K562 (cell line): ENCODE measurements at regions not wholly inside any gene's neighbourhood (a gene's known extent, or its start where the extent isn't known, plus 50 kb on each side); places are given as distances from the start of the nearest gene placed in this dataset.

Source experiments
- ATAC-seq: fragments of 200-7000 bp; cut with Tn5 transposase; 3 replicates; pipeline ENCODE4 v1.9.1; 2020; ENCODE audit warnings: moderate library complexity
- BruUV-seq: library from RNA; stranded (reverse); fragments of 400-500 nt; replicated peaks from 2 replicates; lab custom pipeline; 2021; lab: Mats Ljungman, UMichigan
- CTCF ChIA-PET: fragments of 300-600 bp; formaldehyde crosslinking; extraction: SDS; loops from one replicate; lab custom pipeline; 2021; ENCODE audit warnings: low intra/inter-chr PET ratio; lab: Yijun Ruan, JAX
- POLR2A ChIA-PET: fragments of 300-600, 350-650 bp; sonication (Branson Sonifier 250); formaldehyde crosslinking; extraction: SDS; loops from one replicate; lab custom pipeline; 2021; ENCODE audit warnings: antibody characterized with exemption, inconsistent platforms; lab: Yijun Ruan, JAX
- DNase-seq, 4 experiments: peaks; one replicate each; pipeline versions ENCODE4 v3.0.0 to v3.0.0-alpha.2; 2011 to 2018; ENCODE audit warnings: low spot score in 3 of 4, mixed read lengths in 3 of 4; ENCODE audit errors: extremely low read depth in 1 of 4
- FAIRE-seq: peaks from 2 replicates; lab custom pipeline; 2011; peaks lifted over from hg19 to GRCh38; lab: Jason Lieb, UNC
- H2AFZ ChIP-seq: 2 replicates; pipeline ENCODE4 v1.6.0; 2011; ENCODE audit warnings: low read depth, low read length, control low read depth, inconsistent platforms
- H3K27ac ChIP-seq: fragments of 200-600 bp; 3 replicates; pipeline ENCODE4 v1.8.0; 2011; ENCODE audit warnings: low read depth, mild to moderate bottlenecking, control low read depth, inconsistent platforms, low read length, moderate library complexity, mixed read lengths; ENCODE audit errors: extremely low read depth
- H3K27me3 ChIP-seq, 2 experiments: fragments of 300-600 bp in 1 of 2; 2 replicates in 1 of 2; 3 replicates in 1 of 2; pipeline versions ENCODE4 v1.6.0 to v1.8.0; 2011; ENCODE audit warnings: inconsistent platforms in 2 of 2, low read length in 2 of 2, mild to moderate bottlenecking in 1 of 2, mixed read lengths in 1 of 2, moderate library complexity in 1 of 2; ENCODE audit not compliant: control insufficient read depth in 2 of 2, insufficient read depth in 2 of 2
- H3K36me3 ChIP-seq: fragments of 300-600 bp; 3 replicates; pipeline ENCODE4 v1.8.0; 2011; ENCODE audit warnings: mild to moderate bottlenecking, low read length, inconsistent platforms; ENCODE audit not compliant: control insufficient read depth, insufficient read depth
- H3K4me1 ChIP-seq, 2 experiments: fragments of 200-600 bp in 1 of 2; replicated peaks in 1 of 2; 2 replicates in 1 of 2; 3 replicates in 1 of 2; pipeline versions ENCODE4 v1.5.1 to v1.8.0; 2011; ENCODE audit warnings: inconsistent platforms in 2 of 2, low read length in 2 of 2, mild to moderate bottlenecking in 1 of 2, mixed read lengths in 1 of 2, moderate library complexity in 1 of 2; ENCODE audit not compliant: control insufficient read depth in 2 of 2, insufficient read depth in 2 of 2
- H3K4me2 ChIP-seq: 2 replicates; pipeline ENCODE4 v1.6.1; 2011; ENCODE audit warnings: low read length, control low read depth, inconsistent platforms, mixed read lengths; ENCODE audit not compliant: insufficient read depth
- H3K4me3 ChIP-seq: fragments of 200-600 bp; sonication (generic), shearing (Covaris generic); 2 replicates; pipeline ENCODE4 v1.5.1; 2016; ENCODE audit warnings: control low read depth, inconsistent platforms
- H3K79me2 ChIP-seq: fragments of 200-600 bp; 3 replicates; pipeline ENCODE4 v1.8.0; 2011; ENCODE audit warnings: low read length, inconsistent platforms; ENCODE audit not compliant: control insufficient read depth, insufficient read depth
- H3K9ac ChIP-seq, 2 experiments: 2 replicates each; pipeline versions ENCODE4 v1.6.0 to v1.6.1; 2011; ENCODE audit warnings: low read depth in 2 of 2, low read length in 2 of 2, control low read depth in 1 of 2, inconsistent platforms in 1 of 2, mild to moderate bottlenecking in 1 of 2, mixed read lengths in 1 of 2; ENCODE audit not compliant: insufficient read depth in 1 of 2
- H3K9me1 ChIP-seq: one replicate; pipeline ENCODE4 v1.6.0; 2011; ENCODE audit warnings: inconsistent platforms, mild to moderate bottlenecking, low read length, moderate library complexity; ENCODE audit not compliant: control insufficient read depth, insufficient read depth
- H3K9me3 ChIP-seq: replicated peaks from 2 replicates; pipeline ENCODE4 v1.5.1; 2011; ENCODE audit warnings: low read depth, low read length, inconsistent platforms; ENCODE audit not compliant: control insufficient read depth, insufficient read depth
- H4K20me1 ChIP-seq: replicated peaks from 2 replicates; pipeline ENCODE4 v1.6.1; 2011; ENCODE audit warnings: low read length, inconsistent platforms, mixed read lengths; ENCODE audit not compliant: control insufficient read depth, insufficient read depth
- CC2D1A ChIP-seq: fragments of 450-650 bp; IDR thresholded peaks from 2 replicates; pipeline ENCODE4 v1.6.1; 2017; ENCODE audit warnings: mild to moderate bottlenecking
- HCFC1 ChIP-seq: IDR thresholded peaks from 2 replicates; pipeline ENCODE4 v1.6.1; 2012; ENCODE audit warnings: low read depth, low read length, improper control_type of control experiment
- LARP7 ChIP-seq: fragments of 450-650 bp; IDR thresholded peaks from 2 replicates; pipeline ENCODE4 v1.6.1; 2016
- NR3C1 ChIP-seq: sonication (generic); formaldehyde crosslinking; IDR thresholded peaks from 2 replicates; pipeline ENCODE4 v1.8.1; 2022; ENCODE audit warnings: missing genetic modification reagents
- NR4A1 ChIP-seq, 2 experiments: fragments of 250-450 bp in 1 of 2; fragments of 450-650 bp in 1 of 2; sonication (Bioruptor Pico) in 1 of 2; IDR thresholded peaks; 2 replicates each; pipeline versions ENCODE4 v1.4.0 to v1.6.1; 2016 to 2020; ENCODE audit warnings: mild to moderate bottlenecking in 2 of 2, missing compliant biosample characterization in 1 of 2, missing genetic modification characterization in 1 of 2, moderate library complexity in 1 of 2
- PTTG1 ChIP-seq: fragments of 450-650 bp; IDR thresholded peaks from 2 replicates; pipeline ENCODE4 v1.6.1; 2016; ENCODE audit warnings: low read depth, mild to moderate bottlenecking, missing genetic modification characterization, missing compliant biosample characterization
- ZBTB40 ChIP-seq, 2 experiments: fragments of 450-650 bp in 1 of 2; sonication (generic) in 1 of 2; formaldehyde crosslinking in 1 of 2; IDR thresholded peaks; 2 replicates each; pipeline versions ENCODE4 v1.7.1 to v1.9.0; 2016 to 2022; ENCODE audit warnings: inconsistent platforms in 1 of 2, mild to moderate bottlenecking in 1 of 2, missing genetic modification reagents in 1 of 2
- ZC3H4 ChIP-seq: sonication (generic); formaldehyde crosslinking; IDR thresholded peaks from 2 replicates; pipeline ENCODE4 v1.9.0; 2021; ENCODE audit warnings: missing genetic modification reagents, borderline replicate concordance
- ZNF253 ChIP-seq: fragments of 250-450 bp; sonication (Bioruptor Pico); conservative IDR thresholded peaks from 2 replicates; pipeline ENCODE4 v1.6.1; 2021; ENCODE audit warnings: mild to moderate bottlenecking
- in situ Hi-C: fragments of 300-500 bp; cut with MboI; formaldehyde crosslinking; loops from 4 replicates; pipeline ENCODE4 v1.15.0; 2018; ENCODE audit warnings: inconsistent platforms, mixed read lengths
- intact Hi-C: fragments of 100-400 bp; cut with micrococcal nuclease; formaldehyde crosslinking; loops from 2 replicates; pipeline ENCODE4 v1.14.2; 2022

- in situ Hi-C loops (no loop called here), intact Hi-C loops (no loop called here)
- Histone ChIP-seq H3K4me1 (no peaks in the 10 kb centered on the region), H3K27ac (no peak overlapping the region), H3K79me2 (no peaks in the 10 kb centered on the region), H3K9me1 (no peaks in the 10 kb centered on the region), H3K4me2 (no peak overlapping the region), H3K9me3 (no peaks in the 10 kb centered on the region; the same call in 1 of the 2 replicates), H3K36me3 (no peaks in the 10 kb centered on the region), H3K4me3 (no peak overlapping the region), H3K27me3 (no peaks in the 10 kb centered on the region), H2AFZ (no peak overlapping the region), H3K9ac (no peak overlapping the region), H4K20me1 (no peaks in the 10 kb centered on the region)
- TF ChIP-seq NR3C1 (CRISPR knock-in tag) (no peak), ZBTB40 (IDR thresholded peaks at IDR 0.05) (no peak), ZBTB40 (CRISPR knock-in tag; IDR thresholded peaks at IDR 0.05) (no peak), LARP7 (no peak), NR4A1 (CRISPR knock-in tag; IDR thresholded peaks at IDR 0.05) (no peak), NR4A1 (tag; IDR thresholded peaks at IDR 0.05) (no peak), HCFC1 (no peak), ZNF253 (no peak), CC2D1A (no peak), PTTG1 (no peak), ZC3H4 (CRISPR knock-in tag) (no peak)
- CTCF ChIA-PET = no interaction called here
- DNase-seq (no peak), FAIRE-seq (no peak), ATAC-seq (no peak)
- POLR2A ChIA-PET = no interaction called here
- no TSS peak for BruUV-seq
Measured at GRCh38 chr18:29057703-29058102, 880.8 kb upstream of the CDH2 start.
